Right ventricle myocardium inferior (tissue), 1 donor: ENCODE measurements at regions not wholly inside any gene's neighbourhood (a gene's known extent, or its start where the extent isn't known, plus 50 kb on each side); places are given as distances from the start of the nearest gene placed in this dataset.
"Not testable (repeated sequence)": the region's sequence is repeated elsewhere in the genome, so short reads cannot be mapped to it uniquely, and the experiment has no call there.

Experiments used
- ATAC-seq: fragments of 200-7000 bp; cut with Tn5 transposase; one replicate; pipeline ENCODE4 v1.9.1; 2020; ENCODE audit warnings: mild to moderate bottlenecking, moderate library complexity
- DNase-seq: peaks from one replicate; pipeline ENCODE4 v3.0.0; 2021; ENCODE audit errors: missing footprints
- intact Hi-C: fragments of 100-400 bp; cut with DNase I; formaldehyde crosslinking; loops from one replicate; pipeline ENCODE4 v1.11.0; 2022
- donor health status: DM: no; HTN: yes; CAD: no; lungs with severe emphysema.

GRCh38 chr4:128698386-128698785 lies 111.1 kb upstream of the JADE1 start:
- ATAC-seq (no peak), DNase-seq (no peak)
- intact Hi-C loops, result no loop called here

- ATAC-seq, result no peak
- no peak for DNase-seq
- intact Hi-C loops, result no loop called here
Observed at GRCh38 chr4:128697323-128697722, 112.2 kb upstream of the JADE1 start.

DNA sequence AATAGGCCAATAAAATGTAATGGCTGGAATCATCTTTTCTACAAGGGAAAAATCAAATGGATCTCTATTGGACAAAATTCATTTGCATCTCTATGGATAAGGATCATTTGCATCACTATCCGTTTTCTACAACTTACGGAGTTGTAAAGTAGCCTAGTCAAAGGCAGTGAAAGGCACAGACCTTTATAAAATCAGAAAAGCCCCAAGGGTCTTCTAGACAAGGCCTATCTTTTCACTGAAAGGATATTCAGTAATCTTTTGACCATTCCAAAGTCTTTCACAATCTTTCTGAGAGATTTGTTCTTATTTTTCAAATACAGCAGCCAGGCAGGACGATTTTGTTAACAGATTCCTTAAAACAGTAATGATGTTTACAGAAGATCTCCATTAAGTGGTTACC lies 119.5 kb upstream of the JADE1 start:
- ATAC-seq (peak; percentile 69), DNase-seq (no peak)
- intact Hi-C loops, result no loop called here

- intact Hi-C loops, result no loop called here
- DNase-seq, result no peak
- no peak for ATAC-seq
Observed at GRCh38 chr4:128688846-128689437, 120.6 kb upstream of the JADE1 start.

GRCh38 chr4:128688033-128688721 lies 121.3 kb upstream of the JADE1 start:
- DNase-seq (no peak), ATAC-seq (no peak)
- intact Hi-C loops, result no loop called here

GRCh38 chr4:128686810-128687209 lies 122.7 kb upstream of the JADE1 start:
- no peak for DNase-seq
- ATAC-seq, result no peak
- intact Hi-C loops, result no loop called here

DNA sequence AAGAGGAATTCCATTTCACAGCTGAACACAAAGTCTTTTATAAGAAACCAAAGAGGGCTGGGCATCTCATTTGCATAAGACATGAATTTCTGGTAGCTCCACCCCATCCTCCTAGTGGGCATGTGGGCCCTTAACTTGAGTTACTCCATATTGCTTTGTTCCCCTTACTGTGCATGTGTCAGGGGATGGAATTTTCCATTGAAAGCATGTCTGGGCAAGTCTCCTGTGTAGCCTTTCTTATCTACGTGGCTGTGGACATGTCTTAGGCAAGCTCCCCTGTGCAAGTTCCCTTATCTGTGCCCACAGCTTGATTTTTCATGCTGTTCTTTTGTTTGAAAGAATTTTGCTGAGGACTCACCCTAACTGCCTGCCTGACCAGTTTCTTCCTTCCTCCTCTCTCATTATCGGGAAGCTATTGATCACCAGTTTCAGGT lies 123.5 kb upstream of the JADE1 start:
- intact Hi-C loops, result no loop called here
- no peak for ATAC-seq

GRCh38 chr4:128684016-128684415 lies 125.5 kb upstream of the JADE1 start:
- no peak for DNase-seq
- ATAC-seq, result no peak
- intact Hi-C loops, result no loop called here

More for the DNA sequence above, 123.5 kb upstream of the JADE1 start:
- DNase-seq, result no peak

DNA sequence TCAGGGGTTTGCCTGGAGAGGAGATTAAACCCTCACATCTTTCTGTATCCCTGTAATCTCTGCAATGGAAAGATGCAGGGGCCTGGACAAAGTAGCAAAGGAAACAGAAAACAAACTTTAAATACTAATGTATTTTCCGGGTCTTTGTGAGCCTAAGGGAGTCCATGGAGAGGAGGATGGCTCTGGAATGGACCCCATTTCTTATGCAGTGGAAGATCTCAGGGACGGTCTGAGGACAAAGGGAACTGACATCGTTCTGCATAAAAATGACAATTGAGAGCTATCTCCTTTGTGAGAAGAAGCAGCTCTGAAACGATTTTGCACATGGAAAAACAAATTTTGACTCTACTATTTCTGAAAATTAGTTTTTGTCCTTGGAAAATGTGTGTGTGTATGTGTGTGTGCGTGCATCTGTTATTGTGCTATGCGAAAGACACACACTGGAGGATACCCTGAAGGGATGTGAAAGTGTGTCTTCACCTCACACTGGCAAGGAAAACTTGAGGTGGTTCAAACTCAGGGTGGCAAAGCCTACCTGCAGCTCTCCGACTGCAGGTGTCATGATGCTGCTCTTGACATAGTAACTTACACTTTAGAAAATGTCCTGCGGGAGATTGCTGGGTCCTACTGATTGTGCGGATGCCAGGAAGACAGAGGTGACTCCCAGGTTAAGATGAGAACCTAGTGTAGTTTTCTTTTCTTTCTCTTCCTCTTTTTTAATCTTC lies 126.4 kb upstream of the JADE1 start:
- ATAC-seq, result no peak
- intact Hi-C loops, result no loop called here

GRCh38 chr4:128676095-128676494 lies 133.4 kb upstream of the JADE1 start:
- DNase-seq, result no peak
- no peak for ATAC-seq
- intact Hi-C loops, result no loop called here

More for the DNA sequence above, 126.4 kb upstream of the JADE1 start:
- DNase-seq, result no peak

- ATAC-seq (peak; percentile 67), DNase-seq (no peak)
- intact Hi-C loops, result no loop called here
Observed at GRCh38 chr4:128675083-128675482, 134.4 kb upstream of the JADE1 start.

DNA sequence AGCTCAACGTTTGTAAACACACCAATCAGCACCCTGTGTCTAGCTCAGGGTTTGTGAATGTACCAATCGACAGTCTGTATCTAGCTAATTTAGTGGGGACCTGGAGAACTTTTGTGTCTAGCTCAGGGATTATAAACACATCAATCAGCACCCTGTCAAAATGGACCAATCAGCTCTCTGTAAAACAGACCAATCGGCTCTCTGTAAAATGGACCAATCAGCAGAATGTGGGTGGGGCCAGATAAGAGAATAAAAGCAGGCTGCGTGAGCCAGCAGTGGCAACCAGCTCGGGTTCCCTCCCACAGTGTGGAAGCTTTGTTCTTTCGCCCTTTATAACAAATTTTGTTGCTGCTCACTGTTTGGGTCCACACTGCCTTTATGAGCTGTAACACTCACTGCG lies 136.3 kb upstream of the JADE1 start:
- intact Hi-C loops, ATAC-seq, DNase-seq: not testable (repeated sequence)

- ATAC-seq, intact Hi-C loops, DNase-seq: not testable (repeated sequence)
Observed at GRCh38 chr4:128672596-128672995, 136.9 kb upstream of the JADE1 start.

- no peak for ATAC-seq
- intact Hi-C loops, result no loop called here
- DNase-seq, result no peak
Observed at GRCh38 chr4:128670513-128670912, 139.0 kb upstream of the JADE1 start.

DNA sequence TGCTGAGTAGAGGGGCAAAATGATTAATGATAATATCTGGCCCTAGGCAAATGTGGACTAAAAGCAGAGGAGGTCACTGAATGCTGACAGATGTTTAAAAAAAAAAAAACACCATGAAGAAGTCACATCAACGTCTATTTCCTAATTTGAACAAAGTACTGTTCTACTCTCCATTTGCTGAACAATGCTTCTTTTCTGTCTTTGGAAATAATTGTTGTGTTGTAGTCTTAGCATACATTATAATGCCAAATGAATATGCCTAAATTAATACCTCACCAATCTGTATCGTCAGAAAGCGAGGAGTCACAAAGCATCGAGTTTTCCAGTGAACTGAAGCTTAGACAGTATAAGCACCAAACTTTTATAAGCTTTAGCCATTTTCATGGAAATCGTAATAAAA lies 140.9 kb upstream of the JADE1 start:
- intact Hi-C loops, result no loop called here
- no peak for DNase-seq
- ATAC-seq, result no peak

DNA sequence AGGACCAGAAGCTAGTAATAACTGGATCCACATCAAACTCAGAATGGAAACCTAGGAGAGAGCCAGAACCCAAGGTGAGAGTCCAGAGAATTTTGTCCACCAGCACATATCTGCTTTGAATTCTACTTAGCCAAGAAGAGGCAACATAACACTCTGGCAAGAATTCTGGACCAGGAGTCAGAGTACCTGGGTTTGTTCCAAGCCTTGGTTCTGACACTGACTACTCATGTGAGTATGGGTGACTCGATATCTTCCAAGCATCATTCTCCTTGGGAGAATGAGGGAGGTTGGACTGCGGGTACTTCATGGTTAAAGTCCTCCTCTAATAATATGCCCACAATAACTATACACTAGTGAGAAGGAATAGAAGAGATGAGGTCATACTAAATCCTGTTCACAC lies 144.0 kb upstream of the JADE1 start:
- intact Hi-C loops, result no loop called here
- ATAC-seq (no peak), DNase-seq (no peak)

GRCh38 chr4:128663325-128663724 lies 146.2 kb upstream of the JADE1 start:
- ATAC-seq, result no peak
- intact Hi-C loops, result no loop called here
- no peak for DNase-seq

DNA sequence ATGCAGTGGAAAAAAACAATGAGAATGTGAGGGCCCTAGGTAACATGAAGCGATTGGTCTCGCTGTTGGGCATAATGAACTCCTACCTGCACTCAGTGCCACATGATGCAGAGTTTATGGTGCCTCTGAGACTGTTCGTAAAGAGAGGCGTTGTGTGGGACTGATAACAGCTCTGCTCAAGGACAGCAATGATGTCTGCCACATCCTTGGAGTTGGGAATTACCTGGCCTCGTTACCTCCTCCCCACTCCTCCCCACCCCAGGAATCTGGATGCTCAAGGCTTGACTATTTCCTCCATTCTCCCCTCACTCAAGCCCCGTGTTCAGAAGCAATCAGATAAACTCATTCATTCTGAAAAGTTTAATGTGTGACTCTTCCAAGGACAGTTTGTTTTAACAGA lies 148.0 kb upstream of the JADE1 start:
- ATAC-seq (no peak), DNase-seq (no peak)
- intact Hi-C loops, result loop anchor here (2.0 kb wide), 1 partner anchor 149 kb away; no protein-coding TSS in a partner anchor

DNA sequence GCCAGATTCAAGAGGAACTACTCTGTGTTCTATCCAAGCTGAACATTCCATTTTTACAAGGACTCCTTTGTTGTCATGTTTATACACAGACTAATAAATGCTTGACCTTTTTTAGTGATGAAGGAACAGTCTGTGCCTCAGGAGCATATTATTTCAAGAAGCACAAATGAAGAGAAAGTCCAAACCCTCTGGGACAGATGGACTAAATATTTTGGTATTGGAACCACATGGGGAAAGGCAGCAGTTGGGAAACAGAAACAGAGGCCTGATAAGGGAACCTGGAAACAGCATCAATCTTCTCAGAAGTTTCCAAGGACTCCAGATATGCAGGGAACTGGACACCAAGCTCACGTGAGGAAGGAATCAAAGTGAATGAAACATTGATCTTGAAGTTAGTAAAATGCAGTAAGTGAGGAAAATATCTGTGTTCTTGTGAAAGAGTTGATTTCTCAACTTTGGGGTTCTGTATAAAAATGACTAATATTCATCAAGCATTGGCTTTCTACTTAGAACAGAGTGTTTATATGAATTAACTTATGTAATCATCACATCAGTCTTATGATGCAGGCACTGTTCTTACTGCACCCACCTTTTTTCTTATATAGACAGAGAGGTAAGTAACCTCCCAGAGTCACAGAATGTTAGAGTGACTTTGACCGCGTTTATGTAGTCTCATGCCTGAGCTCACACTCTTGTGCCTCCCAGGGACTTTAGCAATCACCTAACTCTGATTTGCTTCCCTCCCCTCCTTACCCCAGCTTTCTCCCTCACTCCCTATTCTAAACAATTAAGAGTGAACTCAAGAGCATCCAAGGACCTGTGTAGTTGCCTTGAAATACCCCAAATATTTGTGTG lies 148.9 kb upstream of the JADE1 start:
- ATAC-seq (peak; percentile 95), DNase-seq (no peak)
- intact Hi-C loops, result loop anchor here (2.0 kb wide), 1 partner anchor 150 kb away; no protein-coding TSS in a partner anchor
